HG03432 (cell line): ENCODE measurements at regions not wholly inside any gene's neighbourhood (a gene's known extent, or its start where the extent isn't known, plus 50 kb on each side); places are given as distances from the start of the nearest gene placed in this dataset.

Experiments
- ATAC-seq: cut with Tn5 transposase; IDR thresholded peaks from one replicate; pipeline ENCODE4 v1.9.1; 2021; ENCODE audit warnings: mild to moderate bottlenecking, moderate library complexity; ENCODE audit not compliant: unreplicated experiment

- ATAC-seq = no peak
Measured at GRCh38 chr2:167454036-167454435, 565.8 kb downstream of the XIRP2 start.

GRCh38 chr2:167451496-167452289 lies 563.4 kb downstream of the XIRP2 start:
- ATAC-seq = no peak

GRCh38 chr2:167450364-167450763 lies 562.1 kb downstream of the XIRP2 start:
- no peak for ATAC-seq

- no peak for ATAC-seq
Measured at GRCh38 chr2:167440382-167440781, 552.1 kb downstream of the XIRP2 start.

- ATAC-seq = no peak
Measured at GRCh38 chr2:167438206-167438605, 549.9 kb downstream of the XIRP2 start.

GRCh38 chr2:167431949-167432348 lies 543.7 kb downstream of the XIRP2 start:
- ATAC-seq = no peak

GRCh38 chr2:167430447-167430846 lies 542.2 kb downstream of the XIRP2 start:
- no peak for ATAC-seq

- no peak for ATAC-seq
Measured at GRCh38 chr2:167424803-167425755, 536.8 kb downstream of the XIRP2 start.

- no peak for ATAC-seq
Measured at GRCh38 chr2:167424221-167424620, 535.9 kb downstream of the XIRP2 start.

GRCh38 chr2:167423731-167424130 lies 535.5 kb downstream of the XIRP2 start:
- no peak for ATAC-seq

- no peak for ATAC-seq
Measured at GRCh38 chr2:167420211-167420610, 531.9 kb downstream of the XIRP2 start.

- ATAC-seq = no peak
Measured at GRCh38 chr2:167415068-167415467, 526.8 kb downstream of the XIRP2 start.

- ATAC-seq = no peak
Measured at GRCh38 chr2:167411367-167411766, 523.1 kb downstream of the XIRP2 start.

GRCh38 chr2:167406558-167406957 lies 518.3 kb downstream of the XIRP2 start:
- no peak for ATAC-seq

GRCh38 chr2:167404627-167405284 lies 516.5 kb downstream of the XIRP2 start:
- ATAC-seq = no peak

GRCh38 chr2:167401309-167401708 lies 513.0 kb downstream of the XIRP2 start:
- no peak for ATAC-seq

- no peak for ATAC-seq
Measured at GRCh38 chr2:167400546-167400945, 512.3 kb downstream of the XIRP2 start.

- ATAC-seq = no peak
Measured at GRCh38 chr2:167398873-167399272, 510.6 kb downstream of the XIRP2 start.

- no peak for ATAC-seq
Measured at GRCh38 chr2:167388901-167389300, 500.6 kb downstream of the XIRP2 start.

GRCh38 chr2:167388497-167388896 lies 500.2 kb downstream of the XIRP2 start:
- ATAC-seq = no peak

GRCh38 chr2:167386694-167387093 lies 498.4 kb downstream of the XIRP2 start:
- no peak for ATAC-seq
